Activated CD4-positive, alpha-beta memory T cell treated with anti-CD3 and anti-CD28 coated beads for 36 hours (primary cell): ENCODE measurements at regions not wholly inside any gene's neighbourhood (a gene's known extent, or its start where the extent isn't known, plus 50 kb on each side); places are given as distances from the start of the nearest gene placed in this dataset.
A peak's percentile ranks its signal among the peaks of the same experiment; 100 is the strongest.
"Not testable (repeated sequence)": the region's sequence is repeated elsewhere in the genome, so short reads cannot be mapped to it uniquely, and the experiment has no call there.

Experiments
- CTCF ChIA-PET: fragments of 350-600 bp; sonication (Branson Sonifier 250); formaldehyde crosslinking; loops from one replicate; lab custom pipeline; 2021; ENCODE audit warnings: antibody characterized with exemption, inconsistent platforms; lab: Charles Lee
- POLR2A ChIA-PET: fragments of 350-600 bp; sonication (Branson Sonifier 250); formaldehyde crosslinking; loops from one replicate; lab custom pipeline; 2021; ENCODE audit warnings: antibody characterized with exemption; lab: Charles Lee
- DNase-seq: peaks from one replicate; pipeline ENCODE4 v3.0.0-alpha.2; 2020
- H3K27ac Mint-ChIP-seq: one replicate; pipeline ENCODE4 v1.8.0; 2021; ENCODE audit warnings: mixed read lengths
- H3K27me3 Mint-ChIP-seq: one replicate; pipeline ENCODE4 v1.8.0; 2021; ENCODE audit warnings: mixed read lengths
- H3K36me3 Mint-ChIP-seq: one replicate; pipeline ENCODE4 v1.8.0; 2021; ENCODE audit warnings: mixed read lengths
- H3K4me1 Mint-ChIP-seq: one replicate; pipeline ENCODE4 v1.8.0; 2021; ENCODE audit warnings: low read depth, mixed read lengths
- H3K4me3 Mint-ChIP-seq: one replicate; pipeline ENCODE4 v1.8.0; 2021; ENCODE audit warnings: mild to moderate bottlenecking, mixed read lengths
- H3K9me3 Mint-ChIP-seq: one replicate; pipeline ENCODE4 v1.8.0; 2021; ENCODE audit warnings: mixed read lengths
- intact Hi-C: fragments of 100-400 bp; cut with micrococcal nuclease; formaldehyde crosslinking; loops from one replicate; pipeline ENCODE4 v1.15.1; 2023

DNA sequence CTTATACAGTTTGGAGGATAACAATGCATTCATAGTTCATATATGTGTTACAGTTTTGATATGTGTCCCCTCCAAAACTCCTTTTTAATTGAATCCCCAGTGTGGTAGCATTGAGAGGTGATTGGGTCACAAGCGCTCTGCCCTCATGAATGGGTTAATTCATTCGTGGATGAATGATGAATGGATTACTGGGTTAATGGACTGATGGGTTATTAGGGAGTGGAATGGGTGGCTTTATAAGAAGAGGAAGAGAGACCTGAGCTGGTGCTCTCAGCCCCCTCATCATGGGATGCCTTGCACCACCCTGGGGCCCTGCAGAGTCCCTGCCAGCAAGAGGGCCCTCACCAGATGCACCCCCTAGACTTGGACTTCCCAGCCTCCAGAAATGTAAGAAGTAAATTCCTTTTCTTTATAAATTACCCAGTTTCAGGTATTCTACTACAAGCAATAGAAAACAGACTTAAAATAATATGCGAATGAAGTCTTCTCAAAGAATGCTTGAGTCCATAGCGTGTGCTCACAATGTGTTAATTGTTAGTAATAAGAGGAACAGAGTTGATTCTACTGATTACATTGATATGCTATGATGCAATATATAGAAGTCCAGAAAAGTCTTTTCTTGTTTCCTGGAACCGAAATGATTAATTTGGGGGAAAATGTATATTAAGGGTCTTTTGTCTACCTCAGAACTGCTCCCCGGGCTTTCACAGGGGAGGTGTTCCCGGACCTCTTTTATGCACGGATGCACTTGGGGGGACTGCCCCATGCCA is 190.2 kb downstream of the ERCC6L2 start:
- no peak for DNase-seq
- intact Hi-C loops = no loop called here
- H3K4me3 Mint-ChIP-seq = no peak overlapping the region
- H3K36me3 Mint-ChIP-seq = no peaks in the 10 kb centered on the region
- CTCF ChIA-PET = no interaction called here
- H3K4me1 Mint-ChIP-seq = peaks cover 13% of the 10 kb centered on the region
- POLR2A ChIA-PET = no interaction called here
- H3K27ac Mint-ChIP-seq = no peak overlapping the region
- H3K9me3 Mint-ChIP-seq = no peaks in the 10 kb centered on the region
- peaks cover 6% of the 10 kb centered on the region for H3K27me3 Mint-ChIP-seq

GRCh38 chr9:96064826-96065481 is 189.5 kb downstream of the ERCC6L2 start:
- intact Hi-C loops = loop anchor here (5.0 kb wide), 1 partner anchor 343 kb away; no protein-coding TSS in a partner anchor
- Mint-ChIP-seq H3K27ac (no peak overlapping the region), H3K4me1 (peaks cover 13% of the 10 kb centered on the region), H3K36me3 (no peaks in the 10 kb centered on the region), H3K4me3 (no peak overlapping the region), H3K9me3 (no peaks in the 10 kb centered on the region), H3K27me3 (peaks cover 2% of the 10 kb centered on the region)
- ChIA-PET CTCF (no interaction called here), POLR2A (no interaction called here)
- no peak for DNase-seq

- intact Hi-C loops = loop anchor here (5.0 kb wide), 1 partner anchor 341 kb away; no protein-coding TSS in a partner anchor
- Mint-ChIP-seq H3K27ac (peak overlapping the region; percentile 14), H3K9me3 (no peaks in the 10 kb centered on the region), H3K27me3 (no peaks in the 10 kb centered on the region), H3K36me3 (no peaks in the 10 kb centered on the region), H3K4me1 (peaks cover 13% of the 10 kb centered on the region), H3K4me3 (no peak overlapping the region)
- POLR2A ChIA-PET = no interaction called here
- CTCF ChIA-PET = no interaction called here
- no peak for DNase-seq
These were observed 187.4 kb downstream of the ERCC6L2 start for GRCh38 chr9:96062854-96063253.

GRCh38 chr9:96062031-96062430 is 186.5 kb downstream of the ERCC6L2 start:
- Mint-ChIP-seq H3K9me3 (no peaks in the 10 kb centered on the region), H3K27me3 (no peaks in the 10 kb centered on the region), H3K4me3 (no peak overlapping the region), H3K36me3 (no peaks in the 10 kb centered on the region), H3K27ac (no peak overlapping the region), H3K4me1 (peaks cover 16% of the 10 kb centered on the region)
- no peak for DNase-seq
- ChIA-PET POLR2A (no interaction called here), CTCF (interaction anchor here (1.0 to 1.1 kb wide), 3 partner anchors 11 to 335 kb away, joined by 3 to 4 read pairs (median 3); no protein-coding TSS in a partner anchor)
- intact Hi-C loops = loop anchor here (5.0 kb wide), 1 partner anchor 340 kb away; no protein-coding TSS in a partner anchor

DNA sequence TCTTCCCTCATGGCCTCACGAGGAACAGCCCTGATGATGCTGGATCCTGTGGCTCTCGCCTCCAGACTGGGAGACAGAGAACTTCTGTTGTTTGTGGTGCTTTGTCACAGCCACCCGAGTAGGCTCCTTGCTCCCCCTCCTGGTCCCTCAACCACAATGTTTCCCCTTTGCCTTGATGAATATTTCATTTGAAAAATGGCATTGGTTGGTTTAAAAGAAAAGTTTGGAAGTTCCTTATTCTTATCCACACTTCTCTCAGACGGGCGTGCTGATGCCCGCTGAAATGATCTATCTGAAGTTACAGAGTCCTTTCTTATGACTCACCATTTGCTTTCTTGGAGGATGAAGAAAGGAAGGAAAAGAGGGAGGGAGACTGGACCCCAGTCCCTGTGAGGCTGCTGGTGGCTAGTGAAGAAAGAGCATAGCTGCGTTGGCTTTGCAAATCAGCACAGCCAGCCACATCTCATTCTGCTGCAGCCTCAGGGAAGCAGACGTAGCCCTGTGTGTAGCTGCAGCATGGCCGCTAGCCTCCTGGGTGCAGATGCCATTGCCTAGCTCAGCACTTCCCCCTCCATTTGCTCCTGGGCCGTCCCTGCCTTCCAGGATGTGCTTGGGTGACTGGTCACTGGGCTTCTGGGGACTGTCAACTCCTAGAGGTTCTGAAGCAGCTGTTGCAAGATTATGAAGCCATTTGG is 185.9 kb downstream of the ERCC6L2 start:
- H3K4me3 Mint-ChIP-seq = no peak overlapping the region
- intact Hi-C loops = loop anchor here (5.0 kb wide), 1 partner anchor 339 kb away; no protein-coding TSS in a partner anchor
- H3K36me3 Mint-ChIP-seq = no peaks in the 10 kb centered on the region
- no peaks in the 10 kb centered on the region for H3K27me3 Mint-ChIP-seq
- DNase-seq = peak; percentile 57
- no peak overlapping the region for H3K27ac Mint-ChIP-seq
- peaks cover 16% of the 10 kb centered on the region for H3K4me1 Mint-ChIP-seq
- POLR2A ChIA-PET = no interaction called here
- CTCF ChIA-PET = interaction anchor here (1.0 to 1.1 kb wide), 3 partner anchors 12 to 334 kb away, joined by 3 to 4 read pairs (median 3); no protein-coding TSS in a partner anchor
- H3K9me3 Mint-ChIP-seq = no peaks in the 10 kb centered on the region

- DNase-seq = no peak
- ChIA-PET POLR2A (no interaction called here), CTCF (no interaction called here)
- Mint-ChIP-seq H3K4me3 (no peak overlapping the region), H3K36me3 (no peaks in the 10 kb centered on the region), H3K27me3 (no peaks in the 10 kb centered on the region), H3K9me3 (peaks cover 2% of the 10 kb centered on the region), H3K4me1 (peaks cover 16% of the 10 kb centered on the region), H3K27ac (no peak overlapping the region)
- intact Hi-C loops = loop anchor here (5.0 kb wide), 1 partner anchor 181 kb away; the partner anchor contains the start of gene ERCC6L2
These were observed 182.7 kb downstream of the ERCC6L2 start for GRCh38 chr9:96058218-96058617.

- no peaks in the 10 kb centered on the region for H3K27me3 Mint-ChIP-seq
- H3K36me3 Mint-ChIP-seq = no peaks in the 10 kb centered on the region
- peaks cover 14% of the 10 kb centered on the region for H3K4me1 Mint-ChIP-seq
- peak; percentile 32 for DNase-seq
- POLR2A ChIA-PET = no interaction called here
- H3K9me3 Mint-ChIP-seq = peaks cover 2% of the 10 kb centered on the region
- CTCF ChIA-PET = no interaction called here
- no peak overlapping the region for H3K27ac Mint-ChIP-seq
- H3K4me3 Mint-ChIP-seq = no peak overlapping the region
- intact Hi-C loops = loop anchor here (5.0 kb wide), 1 partner anchor 180 kb away; the partner anchor contains the start of gene ERCC6L2
These were observed 181.7 kb downstream of the ERCC6L2 start for GRCh38 chr9:96057155-96057554.

DNA sequence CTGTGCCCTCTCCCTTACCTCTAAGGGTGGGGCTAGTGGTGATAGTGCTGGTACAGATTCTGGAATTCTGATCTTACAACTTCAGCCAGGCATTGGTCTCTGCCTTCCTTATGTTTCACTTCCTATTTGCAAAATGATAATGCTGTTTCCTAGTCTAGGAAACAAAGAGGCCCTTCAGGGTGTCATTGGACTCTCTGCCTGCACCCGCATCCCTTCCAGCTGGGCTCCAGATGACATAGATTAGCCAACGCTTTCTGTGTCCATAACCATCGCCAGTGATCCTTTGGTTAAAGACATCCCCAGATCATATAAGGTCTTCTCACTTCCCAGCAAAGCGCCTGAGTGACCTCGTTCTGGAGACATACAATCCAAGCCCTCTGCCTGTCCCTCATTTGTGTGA is 180.7 kb downstream of the ERCC6L2 start:
- Mint-ChIP-seq H3K9me3 (peaks cover 2% of the 10 kb centered on the region), H3K4me1 (peaks cover 7% of the 10 kb centered on the region), H3K27ac (no peak overlapping the region), H3K27me3 (no peaks in the 10 kb centered on the region), H3K4me3 (no peak overlapping the region), H3K36me3 (no peaks in the 10 kb centered on the region)
- intact Hi-C loops = loop anchor here (5.0 kb wide), 1 partner anchor 179 kb away; the partner anchor contains the start of gene ERCC6L2
- CTCF ChIA-PET = no interaction called here
- no peak for DNase-seq
- POLR2A ChIA-PET = no interaction called here

DNA sequence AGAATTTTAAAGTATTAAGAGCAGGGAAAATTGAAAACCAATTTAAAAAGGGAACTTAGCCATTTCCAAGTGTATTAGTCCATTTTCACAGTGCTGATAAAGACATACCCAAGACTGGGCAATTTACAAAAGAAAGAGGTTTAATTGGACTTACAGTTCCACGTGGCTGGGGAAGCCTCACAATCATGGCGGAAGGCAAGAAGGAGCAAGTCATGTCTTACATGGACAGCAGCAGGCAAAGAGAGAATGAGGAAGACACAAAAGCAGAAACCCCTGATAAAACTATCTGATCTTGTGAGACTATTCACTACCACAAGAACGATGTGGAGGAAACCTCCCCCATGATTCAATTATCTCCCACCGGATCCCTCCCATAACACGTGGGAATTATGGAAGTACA is 178.8 kb downstream of the ERCC6L2 start:
- H3K4me3 Mint-ChIP-seq, intact Hi-C loops, H3K9me3 Mint-ChIP-seq, DNase-seq, H3K4me1 Mint-ChIP-seq, CTCF ChIA-PET, POLR2A ChIA-PET, H3K27ac Mint-ChIP-seq, H3K36me3 Mint-ChIP-seq, H3K27me3 Mint-ChIP-seq: not testable (repeated sequence)

GRCh38 chr9:96052686-96053085 is 177.2 kb downstream of the ERCC6L2 start:
- POLR2A ChIA-PET = no interaction called here
- intact Hi-C loops = no loop called here
- no peaks in the 10 kb centered on the region for H3K27me3 Mint-ChIP-seq
- H3K4me3 Mint-ChIP-seq = no peak overlapping the region
- CTCF ChIA-PET = no interaction called here
- peaks cover 2% of the 10 kb centered on the region for H3K9me3 Mint-ChIP-seq
- no peak overlapping the region for H3K27ac Mint-ChIP-seq
- H3K36me3 Mint-ChIP-seq = no peaks in the 10 kb centered on the region
- peaks cover 11% of the 10 kb centered on the region for H3K4me1 Mint-ChIP-seq
- DNase-seq = no peak

GRCh38 chr9:96051423-96051822 is 175.9 kb downstream of the ERCC6L2 start:
- no peak for DNase-seq
- no peak overlapping the region for H3K27ac Mint-ChIP-seq
- POLR2A ChIA-PET = no interaction called here
- intact Hi-C loops = no loop called here
- H3K4me1 Mint-ChIP-seq = peaks cover 11% of the 10 kb centered on the region
- CTCF ChIA-PET = no interaction called here
- H3K9me3 Mint-ChIP-seq = peaks cover 2% of the 10 kb centered on the region
- no peak overlapping the region for H3K4me3 Mint-ChIP-seq
- no peaks in the 10 kb centered on the region for H3K36me3 Mint-ChIP-seq
- H3K27me3 Mint-ChIP-seq = no peaks in the 10 kb centered on the region

- POLR2A ChIA-PET = no interaction called here
These were observed 175.3 kb downstream of the ERCC6L2 start for GRCh38 chr9:96050861-96051155.

More at GRCh38 chr9:96050861-96051155, 175.3 kb downstream of the ERCC6L2 start:
- H3K4me3 Mint-ChIP-seq = no peak overlapping the region
- H3K27ac Mint-ChIP-seq = no peak overlapping the region
- peaks cover 11% of the 10 kb centered on the region for H3K4me1 Mint-ChIP-seq
- peaks cover 3% of the 10 kb centered on the region for H3K27me3 Mint-ChIP-seq
- DNase-seq = no peak
- CTCF ChIA-PET = no interaction called here
- intact Hi-C loops = no loop called here
- no peaks in the 10 kb centered on the region for H3K36me3 Mint-ChIP-seq
- H3K9me3 Mint-ChIP-seq = peaks cover 2% of the 10 kb centered on the region
